ENCODE measurements at regions not wholly inside any gene's neighbourhood (a gene's known extent, or its start where the extent isn't known, plus 50 kb on each side); places are given as distances from the start of the nearest gene placed in this dataset.

- no peak for TF ChIP-seq POLR2A (IDR thresholded peaks at IDR 0.05)
- no peak for TF ChIP-seq CTCF (IDR thresholded peaks at IDR 0.05)
- TF ChIP-seq POLR2AphosphoS5 (IDR thresholded peaks at IDR 0.05), result no peak
Measured at GRCh38 chr16:59886021-59886420, 1151.9 kb upstream of the GOT2 start.

Measured in stomach (tissue), 4 donors.